GM21723 (cell line): ENCODE measurements at regions not wholly inside any gene's neighbourhood (a gene's known extent, or its start where the extent isn't known, plus 50 kb on each side); places are given as distances from the start of the nearest gene placed in this dataset.
"Not testable (repeated sequence)": the region's sequence is repeated elsewhere in the genome, so short reads cannot be mapped to it uniquely, and the experiment has no call there.

Experiments used
- ATAC-seq: cut with Tn5 transposase; IDR thresholded peaks from one replicate; pipeline ENCODE4 v1.9.1; 2021; ENCODE audit warnings: mild to moderate bottlenecking, moderate library complexity; ENCODE audit not compliant: unreplicated experiment

DNA sequence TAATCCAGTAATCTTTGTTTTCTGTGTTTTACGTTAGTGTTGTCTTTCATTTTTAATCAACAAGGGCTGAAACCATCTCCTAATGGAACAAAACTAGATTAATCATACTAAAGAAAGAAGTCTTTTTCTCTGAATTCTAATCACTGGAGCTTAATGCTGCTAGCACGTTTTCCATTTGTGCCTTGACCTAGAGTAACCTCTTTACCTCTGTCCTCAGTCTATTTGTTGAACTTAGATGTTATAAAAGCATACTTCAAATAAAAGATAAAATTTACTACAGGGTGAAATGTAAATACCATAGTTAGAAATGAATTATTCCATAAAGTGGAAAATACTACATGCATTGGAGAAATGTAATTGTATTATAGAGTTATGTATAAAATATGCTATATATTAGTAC is 207.1 kb downstream of the NKX6-1 start:
- no peak for ATAC-seq

DNA sequence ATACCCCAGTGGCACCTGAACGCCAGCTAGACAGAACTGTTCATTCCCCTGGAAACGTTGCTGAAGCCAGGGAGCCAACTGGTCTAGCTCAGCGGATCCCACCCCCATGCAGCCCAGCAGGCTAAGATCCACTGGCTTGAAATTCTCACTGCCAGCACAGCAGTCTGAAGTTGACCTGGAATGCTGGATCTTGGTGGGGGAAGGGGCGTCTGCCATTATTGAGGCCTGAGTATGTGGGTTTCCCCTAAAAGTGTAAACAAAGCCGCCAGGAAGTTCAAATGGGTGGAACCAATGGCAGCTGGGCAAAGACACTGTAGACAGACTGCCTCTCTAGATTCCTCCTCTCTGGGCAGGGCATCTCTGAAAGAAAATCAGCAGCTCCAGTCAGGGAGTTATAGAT is 213.0 kb downstream of the NKX6-1 start:
- no peak for ATAC-seq

DNA sequence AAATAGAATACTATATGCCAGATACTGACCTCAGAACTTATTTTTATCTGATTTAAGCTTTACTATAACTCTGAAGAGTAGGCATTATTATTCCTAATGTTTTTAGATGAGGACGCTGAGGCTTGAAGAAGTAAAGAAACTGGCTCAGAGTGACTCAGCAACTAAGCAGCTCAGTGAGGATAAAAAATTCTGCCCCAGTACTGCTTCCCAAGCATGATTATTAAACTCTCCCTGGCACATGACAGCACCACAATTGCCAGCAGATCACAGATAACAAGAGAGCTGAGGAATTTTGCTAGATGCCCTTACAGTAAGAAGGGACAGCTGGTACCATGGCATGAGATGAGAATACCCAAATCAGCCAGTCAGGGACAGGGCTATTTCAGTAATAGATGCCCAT is 219.4 kb downstream of the NKX6-1 start:
- no peak for ATAC-seq

DNA sequence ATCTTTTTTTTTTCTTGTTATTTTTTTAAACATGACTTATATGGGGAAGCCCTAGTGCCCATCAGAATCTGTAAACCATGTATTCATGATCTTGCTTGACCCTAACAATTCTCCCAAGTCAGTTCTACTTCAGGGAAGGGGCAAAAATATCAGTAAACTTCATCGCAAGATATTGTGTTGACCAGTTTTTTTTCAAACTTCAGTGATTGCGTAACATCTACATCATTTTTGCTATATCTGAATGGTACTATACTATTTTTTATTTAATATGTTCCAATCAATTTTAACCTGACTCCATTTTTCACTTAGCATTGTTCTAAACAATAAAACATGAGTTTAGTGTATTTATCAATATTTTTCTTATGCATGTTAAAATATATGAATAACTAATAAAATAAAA is 221.2 kb downstream of the NKX6-1 start:
- no peak for ATAC-seq

DNA sequence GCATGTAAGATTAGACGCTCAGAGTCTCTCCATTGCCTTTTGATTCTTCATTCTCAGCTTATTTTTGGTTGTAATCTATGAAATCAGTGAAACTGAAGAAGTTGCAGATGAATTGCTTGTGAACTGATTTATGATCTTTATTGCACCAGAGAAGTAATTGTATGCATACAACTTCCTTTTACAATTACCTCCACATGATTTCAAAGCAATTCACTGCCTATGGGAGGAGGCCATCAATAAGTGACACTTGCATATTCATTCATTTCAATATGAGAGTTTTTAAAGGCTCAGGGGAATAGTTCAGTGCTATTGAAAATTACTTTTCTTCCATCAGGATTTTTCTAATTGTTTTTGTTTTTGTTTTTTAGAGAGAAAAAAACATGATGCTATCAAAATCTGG is 222.3 kb downstream of the NKX6-1 start:
- ATAC-seq = no peak

DNA sequence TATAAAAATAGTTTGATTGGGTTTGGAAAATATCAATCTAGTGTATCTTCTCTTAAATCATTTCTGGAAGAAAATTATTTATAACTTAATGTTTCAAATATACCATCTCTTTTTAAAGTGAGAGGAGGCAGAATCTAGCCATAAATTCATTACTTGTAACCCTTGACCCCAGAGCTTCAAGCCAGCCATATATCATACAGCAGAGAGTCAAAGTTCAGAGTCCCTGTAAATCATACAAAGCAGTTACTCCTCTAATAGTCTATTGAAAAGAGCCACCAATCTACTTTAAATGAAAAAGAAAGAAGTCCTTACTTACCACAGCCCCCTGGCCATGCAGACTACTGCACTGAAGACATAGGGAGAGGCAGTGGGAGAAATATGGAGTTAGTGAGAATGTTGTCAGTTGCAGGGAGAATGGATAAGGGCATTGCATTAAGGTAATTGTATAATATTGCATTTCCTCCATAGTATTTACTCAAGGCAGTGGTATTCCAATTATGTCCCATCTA is 229.5 kb downstream of the NKX6-1 start:
- ATAC-seq = no peak

DNA sequence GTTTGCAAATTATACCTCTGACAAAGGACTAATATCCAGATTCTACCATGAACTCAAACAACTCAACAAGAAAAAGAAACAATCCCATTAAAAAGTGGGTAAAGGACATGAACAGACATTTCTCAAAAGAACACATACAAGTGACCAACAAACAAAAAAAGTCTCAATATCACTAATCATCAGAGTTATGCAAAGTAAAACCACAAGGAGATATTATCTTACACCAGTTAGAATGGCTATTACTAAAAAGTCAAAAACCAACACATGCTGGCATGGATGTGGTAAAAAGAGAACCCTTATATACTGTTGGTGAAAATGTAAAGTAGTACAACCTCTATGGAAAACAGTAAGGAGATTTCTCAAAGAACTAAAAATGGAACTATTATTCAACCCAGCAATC is 234.4 kb downstream of the NKX6-1 start:
- no peak for ATAC-seq

DNA sequence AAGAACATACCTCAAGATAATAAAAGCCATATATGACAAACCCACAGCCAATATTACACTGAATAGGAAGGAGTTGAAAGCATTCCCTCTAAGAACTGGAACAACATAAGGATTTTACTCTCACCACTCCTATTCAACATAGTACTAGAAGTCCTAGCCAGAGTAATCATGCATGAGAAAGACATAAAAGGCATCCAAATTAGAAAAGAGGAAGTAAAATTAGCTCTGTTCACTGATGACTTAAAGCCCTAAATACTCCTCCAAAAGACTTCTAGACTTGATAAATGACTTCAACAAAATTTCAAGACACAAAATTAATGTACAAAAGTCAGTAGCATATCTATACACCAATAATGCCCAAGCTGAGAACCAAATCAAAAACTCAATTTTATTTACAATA is 235.7 kb downstream of the NKX6-1 start:
- ATAC-seq = no peak

DNA sequence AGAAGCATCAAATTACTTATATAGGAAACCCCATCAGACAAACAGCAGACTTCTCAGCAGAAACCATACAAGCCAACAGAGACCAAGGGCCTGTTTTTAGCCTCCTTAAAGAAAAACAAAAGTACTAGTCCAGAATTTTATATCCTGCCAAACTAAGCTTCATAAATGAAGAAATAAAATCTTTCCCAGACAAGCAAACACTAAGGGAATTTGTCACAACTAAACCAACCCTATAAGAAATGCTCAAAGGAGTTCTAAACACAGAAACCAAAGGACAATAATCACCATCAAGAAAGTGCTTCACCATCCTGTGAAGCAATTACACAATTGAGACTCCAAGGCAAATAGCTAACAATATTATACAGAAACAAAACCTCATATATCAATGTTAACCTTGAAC is 238.6 kb downstream of the NKX6-1 start:
- ATAC-seq = no peak

DNA sequence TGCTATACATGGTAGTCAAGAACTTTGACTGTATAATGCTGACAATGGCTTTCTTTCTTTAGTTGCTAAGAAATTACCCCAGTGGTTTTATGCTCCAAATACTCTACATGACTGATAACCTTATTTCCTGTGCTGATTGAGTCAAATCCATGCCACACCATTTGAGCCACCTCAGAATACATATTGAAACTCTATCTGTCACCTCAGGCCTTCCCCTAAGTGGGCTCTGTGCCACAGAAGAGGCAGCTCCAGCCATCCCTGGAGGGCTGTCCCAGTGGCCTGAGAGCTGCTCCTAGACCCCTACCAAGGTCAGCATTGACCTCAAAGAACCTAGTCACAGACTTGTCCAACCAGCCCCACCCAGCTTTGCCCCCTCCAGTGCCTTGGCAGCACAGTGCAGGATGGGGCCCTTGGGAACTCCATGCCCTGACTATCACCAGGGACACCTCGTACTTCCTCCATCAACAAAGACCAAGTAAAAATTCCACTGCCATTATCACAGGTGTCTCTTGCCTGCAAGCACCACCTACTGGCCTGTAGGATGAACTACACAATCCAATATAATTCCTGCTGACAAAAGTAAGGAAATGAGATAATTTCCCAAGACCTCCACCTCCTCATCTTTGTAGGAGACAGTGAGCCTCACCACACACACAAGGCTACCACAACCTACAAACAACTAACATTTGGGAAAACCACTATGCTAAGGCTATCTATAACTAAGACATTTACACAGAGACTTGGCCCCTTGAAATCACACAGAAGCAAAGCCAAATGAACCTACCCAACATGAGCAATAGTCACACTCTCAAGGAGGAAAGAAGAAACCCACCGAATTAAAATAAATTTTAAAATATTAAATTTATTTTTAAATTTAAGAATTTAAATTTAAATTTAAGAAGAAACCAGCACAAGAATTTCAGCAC is 239.9 kb downstream of the NKX6-1 start:
- ATAC-seq = peak; percentile 83

DNA sequence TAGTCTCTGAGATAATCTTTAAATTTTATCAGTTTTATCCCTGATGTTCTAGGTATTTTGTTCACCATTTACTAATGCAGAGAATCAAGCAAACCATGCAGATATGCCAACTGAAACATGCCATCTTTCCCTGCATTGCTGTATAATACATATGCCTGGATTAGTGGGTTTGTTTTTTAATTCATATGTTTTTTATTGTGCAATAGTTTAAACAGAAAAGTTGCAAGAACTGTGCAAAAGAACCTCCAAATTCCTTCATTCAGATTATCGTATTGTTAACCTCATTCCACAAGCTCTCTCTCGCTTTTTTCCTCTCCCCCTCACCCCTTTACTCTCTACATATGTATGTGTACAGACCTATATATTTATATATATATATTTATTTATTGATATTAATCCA is 244.6 kb downstream of the NKX6-1 start:
- ATAC-seq = no peak

DNA sequence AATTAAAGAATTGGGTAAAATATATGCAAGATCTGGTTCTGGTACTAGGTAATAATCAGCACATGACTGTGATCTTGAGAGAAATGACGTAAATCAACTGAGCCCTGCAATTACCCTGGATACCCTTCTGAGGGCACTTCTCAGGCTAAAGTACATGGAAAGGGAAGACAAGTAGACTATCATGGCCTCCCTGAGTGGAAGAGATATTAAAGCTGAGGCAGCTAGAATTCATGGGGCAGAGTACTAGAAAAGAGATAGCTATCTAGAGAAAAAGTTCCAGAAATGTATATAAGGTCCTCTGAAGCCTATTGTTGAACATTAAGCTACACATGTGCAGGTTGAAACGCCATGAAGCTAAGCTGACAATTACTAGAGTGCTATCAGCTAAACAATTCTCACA is 249.6 kb downstream of the NKX6-1 start:
- no peak for ATAC-seq

DNA sequence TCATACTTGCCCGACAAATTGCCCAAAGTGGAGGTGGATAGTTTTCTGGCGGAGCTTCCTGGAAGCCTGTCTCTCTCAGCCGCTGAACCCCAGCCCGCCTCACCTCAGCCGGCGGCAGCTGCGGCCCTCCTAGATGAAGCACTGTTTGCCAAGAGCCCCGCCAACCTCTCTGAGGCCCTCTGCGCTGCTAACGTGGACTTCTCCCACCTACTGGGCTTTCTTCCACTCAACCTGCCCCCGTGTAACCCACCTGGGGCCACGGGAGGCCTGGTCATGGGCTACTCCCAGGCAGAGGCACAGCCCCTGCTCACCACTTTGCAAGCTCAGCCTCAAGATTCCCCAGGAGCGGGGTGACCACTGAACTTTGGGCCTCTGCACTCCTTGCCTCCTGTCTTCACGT is 254.1 kb downstream of the NKX6-1 start:
- ATAC-seq = not testable (repeated sequence)

DNA sequence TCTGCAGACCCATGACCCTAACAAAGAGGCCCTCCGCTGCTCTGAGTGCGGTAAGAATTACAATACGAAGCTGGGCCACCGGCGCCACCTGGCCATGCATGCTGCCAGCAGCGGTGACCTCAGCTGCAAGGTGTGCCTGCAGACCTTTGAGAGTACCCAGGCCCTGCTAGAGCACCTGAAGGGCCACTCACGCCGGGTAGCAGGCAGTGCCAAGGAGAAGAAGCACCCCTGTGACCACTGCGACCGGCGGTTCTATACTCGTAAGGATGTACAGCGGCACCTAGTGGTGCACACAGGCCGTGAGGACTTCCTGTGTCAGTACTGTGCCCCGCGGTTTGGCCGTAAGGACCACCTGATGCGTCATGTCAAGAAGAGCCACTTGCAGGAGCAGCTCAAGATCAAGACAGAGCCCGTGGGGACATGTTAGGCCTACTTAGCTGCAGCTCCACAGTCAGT is 254.7 kb downstream of the NKX6-1 start:
- not testable (repeated sequence) for ATAC-seq

DNA sequence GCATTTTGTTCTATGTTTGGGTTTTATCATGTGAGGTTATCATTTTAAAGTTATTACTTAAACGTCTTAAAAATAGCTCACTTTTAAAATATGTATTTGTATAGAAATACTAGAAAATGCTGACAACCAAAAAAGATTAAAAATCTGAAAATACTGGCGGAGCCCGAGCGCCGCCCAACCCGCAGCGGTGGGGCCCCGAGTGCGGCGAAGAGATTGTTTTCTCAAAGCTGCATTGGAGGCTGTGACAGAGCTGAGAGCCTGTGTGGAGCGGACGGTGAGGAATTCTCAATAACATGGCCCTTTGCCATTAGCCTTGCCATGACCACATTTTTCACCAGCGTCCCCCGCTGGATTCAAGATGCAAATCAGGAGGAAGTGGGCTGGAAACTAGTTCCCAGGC is 255.4 kb downstream of the NKX6-1 start:
- no peak for ATAC-seq

DNA sequence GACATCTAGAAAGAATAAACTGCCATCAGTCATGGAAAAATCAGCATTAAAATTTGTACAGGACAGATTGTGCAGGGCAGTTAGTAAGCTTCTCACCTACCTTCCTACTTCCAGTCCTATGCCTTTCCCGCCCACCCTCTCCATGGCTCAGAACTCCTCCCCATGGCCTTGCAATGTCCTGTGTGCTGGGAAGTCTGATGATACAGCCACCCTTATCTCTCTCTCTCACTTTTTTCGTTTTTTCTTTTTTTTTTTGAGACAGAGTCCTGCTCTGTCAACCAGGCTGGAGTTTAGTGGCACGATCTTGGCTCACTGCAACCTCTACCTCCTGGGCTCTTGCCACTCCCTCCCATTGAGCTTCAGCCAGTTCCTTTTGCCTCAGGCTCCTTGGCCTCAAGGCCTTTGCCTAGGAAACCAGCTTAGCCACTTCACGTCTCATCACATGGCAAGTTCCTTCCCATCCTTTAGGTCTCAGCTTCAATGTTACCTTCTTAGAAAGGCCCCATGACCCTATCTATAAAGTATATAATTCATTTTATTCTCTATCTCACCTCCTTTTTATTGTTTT is 259.7 kb downstream of the NKX6-1 start:
- no peak for ATAC-seq

DNA sequence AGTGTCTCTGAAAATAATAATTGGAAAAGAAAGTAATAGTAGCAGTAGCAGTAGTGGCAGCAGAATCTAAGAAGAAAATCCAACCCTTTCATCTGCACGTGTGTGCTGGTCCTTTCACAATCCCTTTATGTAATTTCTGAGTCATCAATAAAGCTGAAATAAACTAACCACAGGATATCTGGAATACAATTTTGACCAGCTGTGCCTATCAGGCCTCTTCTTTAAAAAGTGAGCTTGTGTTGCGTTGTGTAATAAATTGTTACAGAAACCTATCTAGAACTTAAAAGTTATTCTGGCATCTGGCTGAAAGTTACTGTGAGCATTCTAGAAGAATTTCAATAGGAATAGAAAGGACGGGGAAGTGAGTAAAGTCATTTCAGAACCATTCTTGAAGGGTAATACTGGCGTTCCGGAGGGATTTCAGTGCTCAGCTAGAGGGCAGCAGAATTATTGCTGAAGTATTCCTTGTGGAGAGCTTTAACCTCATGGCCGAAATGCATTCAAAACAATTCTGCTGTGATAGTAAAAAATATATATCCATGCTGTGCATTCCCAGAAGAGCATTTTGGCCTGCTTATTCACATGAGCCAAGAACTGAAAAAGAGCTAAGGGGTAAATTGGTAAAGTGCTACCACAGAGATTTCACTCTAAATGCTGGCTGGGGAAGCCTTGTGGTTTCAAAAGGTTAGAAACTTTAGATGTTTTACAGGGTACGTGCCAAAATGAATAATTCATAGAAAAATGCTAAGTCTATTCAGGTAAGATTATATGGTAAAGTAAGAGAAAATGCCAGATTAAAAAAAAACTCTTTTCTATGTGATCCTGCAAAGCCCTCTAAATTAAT is 260.6 kb downstream of the NKX6-1 start:
- no peak for ATAC-seq

DNA sequence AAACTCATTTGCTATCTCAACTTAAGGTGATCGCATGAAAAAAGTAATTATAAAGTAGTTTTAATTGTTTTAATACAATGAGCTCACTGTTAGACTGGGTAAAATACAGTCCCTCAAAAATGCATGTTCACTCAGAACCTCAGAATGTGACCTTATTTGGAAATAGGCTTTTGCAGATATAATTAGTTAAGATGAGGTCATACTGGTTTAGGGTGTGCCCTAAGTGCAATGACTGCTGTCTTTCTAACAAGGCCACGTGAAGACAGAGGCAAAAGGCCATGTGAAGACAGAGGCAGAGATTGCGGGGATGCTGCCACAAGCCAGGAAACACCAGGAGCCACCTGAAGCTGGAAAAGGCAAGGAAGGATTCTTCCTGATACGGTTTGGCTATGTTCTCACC is 262.1 kb downstream of the NKX6-1 start:
- no peak for ATAC-seq

DNA sequence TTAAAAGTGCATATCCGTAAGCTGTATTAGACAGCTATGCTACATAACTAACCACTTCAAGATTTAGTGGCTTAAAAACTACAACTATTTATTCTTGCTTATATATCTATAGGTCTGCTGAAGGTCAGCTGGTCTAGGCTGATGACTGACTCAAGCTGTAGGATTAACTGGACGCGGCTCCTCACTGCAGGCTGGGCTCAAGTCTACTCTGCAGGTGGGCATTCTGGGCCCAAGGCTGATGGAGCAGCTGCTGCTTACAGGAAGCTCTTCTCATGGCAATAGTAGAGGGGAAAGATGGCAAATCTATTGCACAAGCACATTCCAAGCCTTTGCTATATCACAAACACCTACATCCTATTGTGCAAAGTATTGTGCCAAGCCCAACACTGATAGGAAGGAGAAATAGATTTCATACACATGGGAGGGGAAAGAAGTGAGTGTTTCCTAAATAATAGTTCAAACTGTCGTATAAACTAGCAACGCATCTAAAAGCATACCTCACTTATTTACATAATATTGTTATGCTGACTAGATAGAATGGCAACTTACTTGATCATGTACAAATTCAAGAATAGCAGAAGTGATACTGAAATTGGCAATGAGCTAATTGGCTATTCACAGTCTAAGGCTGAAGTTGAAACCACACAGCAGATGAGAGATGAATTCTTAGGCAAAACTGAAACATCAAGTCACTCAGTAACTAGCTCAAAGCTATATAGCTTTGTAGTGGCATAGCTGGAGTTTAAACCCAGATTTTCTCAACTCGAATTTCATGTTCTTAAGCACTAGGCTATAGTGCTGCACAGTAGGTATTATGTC is 263.8 kb downstream of the NKX6-1 start:
- peak; percentile 98 for ATAC-seq

DNA sequence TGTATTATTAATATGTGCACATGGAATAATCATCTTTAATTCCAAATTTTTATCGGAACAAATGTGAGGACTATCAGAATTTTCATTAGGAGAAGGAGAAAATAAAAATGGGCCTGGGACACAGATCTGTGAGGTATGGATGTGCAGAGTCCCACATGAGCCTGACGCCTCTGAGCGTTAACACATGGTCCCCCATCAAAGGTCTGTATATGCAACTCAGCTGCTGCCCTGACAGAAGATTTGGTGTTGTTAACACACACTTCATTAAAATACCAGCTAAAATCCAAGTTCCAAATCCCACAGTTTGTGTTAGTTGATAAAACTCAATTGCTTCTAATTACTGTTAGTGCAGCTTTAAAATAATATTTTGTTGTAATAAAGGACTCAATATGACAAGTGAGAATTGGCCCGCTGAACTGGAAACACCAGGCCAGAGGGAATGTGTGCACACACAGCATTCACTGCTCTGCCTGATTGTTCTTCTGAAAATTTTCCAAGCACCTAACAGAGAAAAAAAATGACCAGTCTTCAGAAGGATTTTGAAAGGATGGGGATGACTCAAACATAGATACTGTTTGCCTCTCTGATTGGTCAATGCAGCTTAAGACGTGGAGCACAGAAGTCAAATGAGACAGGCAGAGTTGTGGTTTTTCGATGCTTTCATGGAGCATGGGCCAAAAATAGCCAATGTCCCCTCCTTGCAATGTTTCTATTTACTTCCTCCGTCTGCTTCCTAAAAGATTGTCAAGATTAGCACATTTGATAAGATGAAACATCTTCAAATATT is 266.6 kb downstream of the NKX6-1 start:
- ATAC-seq = no peak
